HG02759 (cell line): ENCODE measurements at regions not wholly inside any gene's neighbourhood (a gene's known extent, or its start where the extent isn't known, plus 50 kb on each side); places are given as distances from the start of the nearest gene placed in this dataset.

ENCODE experiments used
- ATAC-seq: cut with Tn5 transposase; IDR thresholded peaks from one replicate; pipeline ENCODE4 v1.9.1; 2021; ENCODE audit warnings: mild to moderate bottlenecking, moderate library complexity; ENCODE audit not compliant: unreplicated experiment

- ATAC-seq, result no peak
These were observed 401.3 kb upstream of the PIK3C3 start for GRCh38 chr18:41553716-41554115.

GRCh38 chr18:41548521-41549260 lies 406.3 kb upstream of the PIK3C3 start:
- no peak for ATAC-seq

GRCh38 chr18:41545091-41545888 lies 409.7 kb upstream of the PIK3C3 start:
- ATAC-seq, result no peak

GRCh38 chr18:41543815-41544214 lies 411.2 kb upstream of the PIK3C3 start:
- ATAC-seq, result no peak

- no peak for ATAC-seq
These were observed 414.7 kb upstream of the PIK3C3 start for GRCh38 chr18:41540237-41540871.

- ATAC-seq, result no peak
These were observed 416.3 kb upstream of the PIK3C3 start for GRCh38 chr18:41538751-41539150.

GRCh38 chr18:41537666-41538065 lies 417.4 kb upstream of the PIK3C3 start:
- no peak for ATAC-seq

GRCh38 chr18:41532344-41533086 lies 422.5 kb upstream of the PIK3C3 start:
- ATAC-seq, result no peak

- no peak for ATAC-seq
These were observed 424.1 kb upstream of the PIK3C3 start for GRCh38 chr18:41530970-41531369.

- ATAC-seq, result no peak
These were observed 425.9 kb upstream of the PIK3C3 start for GRCh38 chr18:41529093-41529492.

GRCh38 chr18:41526054-41526453 lies 429.0 kb upstream of the PIK3C3 start:
- ATAC-seq, result no peak

- no peak for ATAC-seq
These were observed 430.2 kb upstream of the PIK3C3 start for GRCh38 chr18:41524674-41525470.

GRCh38 chr18:41517142-41517541 lies 437.9 kb upstream of the PIK3C3 start:
- ATAC-seq, result no peak

GRCh38 chr18:41513438-41513837 lies 441.6 kb upstream of the PIK3C3 start:
- ATAC-seq, result no peak

GRCh38 chr18:41504316-41504715 lies 450.7 kb upstream of the PIK3C3 start:
- no peak for ATAC-seq

GRCh38 chr18:41501848-41502247 lies 453.2 kb upstream of the PIK3C3 start:
- no peak for ATAC-seq

- no peak for ATAC-seq
These were observed 455.7 kb upstream of the PIK3C3 start for GRCh38 chr18:41499345-41499744.

- ATAC-seq, result no peak
These were observed 464.2 kb upstream of the PIK3C3 start for GRCh38 chr18:41490861-41491260.

- ATAC-seq, result no peak
These were observed 468.5 kb upstream of the PIK3C3 start for GRCh38 chr18:41486575-41486974.

GRCh38 chr18:41484069-41484468 lies 471.0 kb upstream of the PIK3C3 start:
- ATAC-seq, result no peak
